HCT116 (cell line): ENCODE measurements at regions not wholly inside any gene's neighbourhood (a gene's known extent, or its start where the extent isn't known, plus 50 kb on each side); places are given as distances from the start of the nearest gene placed in this dataset.
"Not testable (repeated sequence)": the region's sequence is repeated elsewhere in the genome, so short reads cannot be mapped to it uniquely, and the experiment has no call there.

ENCODE experiments used
- ATAC-seq: fragments of 200-7000 bp; cut with Tn5 transposase; 2 replicates; pipeline ENCODE4 v1.9.1; 2020; ENCODE audit warnings: mild to moderate bottlenecking, moderate library complexity
- BruUV-seq: library from RNA; stranded (reverse); fragments of 400-500 nt; replicated peaks from 2 replicates; lab custom pipeline; 2021; lab: Mats Ljungman, UMichigan
- CTCF ChIA-PET: fragments of 300-600 bp; sonication (Branson Sonifier 250); formaldehyde crosslinking; loops from one replicate; lab custom pipeline; 2021; ENCODE audit warnings: antibody characterized with exemption; lab: Charles Lee
- POLR2A ChIA-PET: fragments of 300-600, 350-600 bp; sonication (Branson Sonifier 250); formaldehyde crosslinking; loops from one replicate; lab custom pipeline; 2021; ENCODE audit warnings: antibody characterized with exemption; lab: Charles Lee
- RAD21 ChIA-PET, 2 experiments: fragments of 300-600 bp; sonication (Branson Sonifier 250); formaldehyde crosslinking; loops; one replicate each; lab custom pipeline; 2023; ENCODE audit warnings: low total read pairs in 2 of 2; ENCODE audit not compliant: uncharacterized antibody in 2 of 2, unreplicated experiment in 2 of 2, low non-redundant PET in 1 of 2; lab: Charles Lee
- DNase-seq: peaks from one replicate; pipeline ENCODE4 v3.0.0-alpha.2; 2010; ENCODE audit warnings: low read depth, low spot score
- H2AFZ ChIP-seq: fragments of 200-600 bp; shearing (Covaris generic), sonication (generic); 2 replicates; pipeline ENCODE4 v1.6.1; 2017; ENCODE audit warnings: low read depth, mixed run types, mixed read lengths, antibody characterized with exemption, low read length; ENCODE audit not compliant: poor library complexity, severe bottlenecking
- H3K27ac ChIP-seq: 2 replicates; pipeline ENCODE4 v1.5.1; 2012; ENCODE audit warnings: low read depth, low read length
- H3K27me3 ChIP-seq: fragments of 200-600 bp; sonication (generic); 2 replicates; pipeline ENCODE4 v1.6.1; 2016; ENCODE audit warnings: mixed run types, low read length, mixed read lengths; ENCODE audit not compliant: insufficient read depth
- H3K36me3 ChIP-seq, 2 experiments: fragments of 200-500 bp in 1 of 2; fragments of 200-600 bp in 1 of 2; sonication (Bioruptor generic) in 1 of 2; sonication (generic) in 1 of 2; 2 replicates each; pipeline versions ENCODE4 v1.5.1 to v1.6.1; 2014 to 2016; ENCODE audit warnings: low read length in 2 of 2, inconsistent platforms in 1 of 2, mixed read lengths in 1 of 2, mixed run types in 1 of 2; ENCODE audit not compliant: insufficient read depth in 2 of 2, control insufficient read depth in 1 of 2
- H3K4me1 ChIP-seq, 2 experiments: fragments of 200-600 bp in 1 of 2; sonication (generic) in 1 of 2; 2 replicates each; pipeline versions ENCODE4 v1.5.1 to v1.6.1; 2012 to 2017; ENCODE audit warnings: low read length in 2 of 2, inconsistent platforms in 1 of 2, mild to moderate bottlenecking in 1 of 2, mixed read lengths in 1 of 2, mixed run types in 1 of 2, moderate library complexity in 1 of 2; ENCODE audit not compliant: insufficient read depth in 2 of 2, control insufficient read depth in 1 of 2
- H3K4me2 ChIP-seq: fragments of 200-600 bp; sonication (generic); 2 replicates; pipeline ENCODE4 v1.6.1; 2017; ENCODE audit warnings: mixed run types, low read length, mixed read lengths
- H3K4me3 ChIP-seq, 2 experiments: fragments of 200-600 bp in 1 of 2; sonication (generic) in 1 of 2; replicated peaks in 1 of 2; 2 replicates each; pipeline ENCODE4 v1.5.1; 2011 to 2016; ENCODE audit warnings: low read length in 2 of 2, control low read depth in 1 of 2, low read depth in 1 of 2, mild to moderate bottlenecking in 1 of 2, mixed read lengths in 1 of 2, mixed run types in 1 of 2
- H3K79me2 ChIP-seq: fragments of 200-600 bp; sonication (generic); 2 replicates; pipeline ENCODE4 v1.6.1; 2017; ENCODE audit warnings: mild to moderate bottlenecking, mixed run types, low read length, moderate library complexity, mixed read lengths; ENCODE audit not compliant: insufficient read depth
- H3K9ac ChIP-seq: fragments of 200-600 bp; sonication (generic); 2 replicates; pipeline ENCODE4 v1.6.1; 2016; ENCODE audit warnings: low read length, mixed read lengths
- H3K9me2 ChIP-seq: fragments of 200-600 bp; sonication (generic), shearing (Covaris generic); 2 replicates; pipeline ENCODE4 v1.6.1; 2017; ENCODE audit warnings: mixed run types, mild to moderate bottlenecking, moderate library complexity; ENCODE audit not compliant: insufficient read depth
- H3K9me3 ChIP-seq, 2 experiments: fragments of 200-500 bp in 1 of 2; fragments of 200-600 bp in 1 of 2; sonication (Bioruptor generic) in 1 of 2; sonication (generic) in 1 of 2; 2 replicates each; pipeline ENCODE4 v1.6.1; 2014 to 2017; ENCODE audit warnings: low read length in 2 of 2, mixed read lengths in 2 of 2, inconsistent platforms in 1 of 2, low read depth in 1 of 2, mild to moderate bottlenecking in 1 of 2, mixed run types in 1 of 2, moderate library complexity in 1 of 2; ENCODE audit not compliant: control insufficient read depth in 1 of 2, insufficient read depth in 1 of 2
- H4K20me1 ChIP-seq: fragments of 200-600 bp; sonication (generic), shearing (Covaris generic); 2 replicates; pipeline ENCODE4 v1.6.1; 2017; ENCODE audit warnings: mixed run types, mild to moderate bottlenecking, moderate library complexity; ENCODE audit not compliant: insufficient read depth
- CEBPB ChIP-seq: IDR thresholded peaks from 2 replicates; pipeline ENCODE4 v1.6.1; 2012; ENCODE audit warnings: low read depth
- YY1 ChIP-seq: IDR thresholded peaks from 2 replicates; pipeline ENCODE4 v1.6.1; 2011; ENCODE audit warnings: low read length, low read depth, moderate library complexity, mild to moderate bottlenecking; ENCODE audit not compliant: insufficient replicate concordance; ENCODE audit errors: extremely low read depth
- ZFX ChIP-seq: fragments of 450-650 bp; IDR thresholded peaks from 2 replicates; pipeline ENCODE4 v1.6.1; 2017
- intact Hi-C: fragments of 100-400 bp; cut with micrococcal nuclease; formaldehyde crosslinking; loops from 2 replicates; pipeline ENCODE4 v1.10.0; 2022

- no peak for TF ChIP-seq CEBPB
- no peak for TF ChIP-seq YY1
- TF ChIP-seq ZFX, result no peak
- intact Hi-C loops, result no loop called here
- Histone ChIP-seq H3K36me3 (no peaks in the 10 kb centered on the region), H3K9ac (no peak overlapping the region), H3K4me3 (no peak overlapping the region), H3K9me2 (no peaks in the 10 kb centered on the region), H3K4me1 (no peaks in the 10 kb centered on the region), H3K9me3 (peaks cover 2 to 11% of the 10 kb centered on the region in 2 experiments; a peak in 2 of 4 replicates), H3K79me2 (no peaks in the 10 kb centered on the region), H2AFZ (no peak overlapping the region), H3K4me2 (no peak overlapping the region), H3K27ac (no peak overlapping the region), H4K20me1 (no peaks in the 10 kb centered on the region), H3K27me3 (no peaks in the 10 kb centered on the region)
- ChIA-PET RAD21 (no interaction called here), POLR2A (no interaction called here), CTCF (no interaction called here)
- no TSS peak for BruUV-seq
- DNase-seq (no peak), ATAC-seq (no peak)
Measured at GRCh38 chr9:102474357-102474756, 520.8 kb upstream of the CYLC2 start.

- BruUV-seq, H3K9ac ChIP-seq, RAD21 ChIA-PET, H3K4me1 ChIP-seq, ATAC-seq, intact Hi-C loops, H2AFZ ChIP-seq, H3K79me2 ChIP-seq, DNase-seq, H3K27ac ChIP-seq, H4K20me1 ChIP-seq, H3K27me3 ChIP-seq, H3K4me2 ChIP-seq, H3K9me2 ChIP-seq, H3K9me3 ChIP-seq, POLR2A ChIA-PET, H3K36me3 ChIP-seq, CTCF ChIA-PET, H3K4me3 ChIP-seq: not testable (repeated sequence)
Measured at GRCh38 chr9:102469430-102469829, 525.7 kb upstream of the CYLC2 start.
